ENCODE measurements at regions not wholly inside any gene's neighbourhood (a gene's known extent, or its start where the extent isn't known, plus 50 kb on each side); places are given as distances from the start of the nearest gene placed in this dataset.
"Not testable (repeated sequence)": the region's sequence is repeated elsewhere in the genome, so short reads cannot be mapped to it uniquely, and the experiment has no call there.

- not testable (repeated sequence) for H3K27me3 Mint-ChIP-seq (ENCODE audit: low read depth); H3K4me3 Mint-ChIP-seq; H3K4me1 Mint-ChIP-seq (ENCODE audit: low read depth); H3K9me3 Mint-ChIP-seq; H3K27ac Mint-ChIP-seq; DNase-seq (ENCODE audit: low spot score); H3K36me3 Mint-ChIP-seq (ENCODE audit: low read depth)
These were observed 150.8 kb downstream of the POTEC start for GRCh38 chr18:14392604-14393003.

GRCh38 chr18:14384961-14385360 is 158.4 kb downstream of the POTEC start:
- DNase-seq (ENCODE audit: low spot score); H3K9me3 Mint-ChIP-seq; H3K4me3 Mint-ChIP-seq; H3K36me3 Mint-ChIP-seq (ENCODE audit: low read depth); H3K27me3 Mint-ChIP-seq (ENCODE audit: low read depth); H3K4me1 Mint-ChIP-seq (ENCODE audit: low read depth); H3K27ac Mint-ChIP-seq: not testable (repeated sequence)

- H3K27me3 Mint-ChIP-seq (ENCODE audit: low read depth); H3K4me3 Mint-ChIP-seq; H3K36me3 Mint-ChIP-seq (ENCODE audit: low read depth); H3K27ac Mint-ChIP-seq; H3K9me3 Mint-ChIP-seq; H3K4me1 Mint-ChIP-seq (ENCODE audit: low read depth); DNase-seq (ENCODE audit: low spot score): not testable (repeated sequence)
These were observed 160.7 kb downstream of the POTEC start for GRCh38 chr18:14382666-14383065.

- not testable (repeated sequence) for H3K36me3 Mint-ChIP-seq (ENCODE audit: low read depth); H3K9me3 Mint-ChIP-seq; H3K27me3 Mint-ChIP-seq (ENCODE audit: low read depth); H3K27ac Mint-ChIP-seq; DNase-seq (ENCODE audit: low spot score); H3K4me1 Mint-ChIP-seq (ENCODE audit: low read depth); H3K4me3 Mint-ChIP-seq
These were observed 163.9 kb downstream of the POTEC start for GRCh38 chr18:14379489-14379888.

DNA sequence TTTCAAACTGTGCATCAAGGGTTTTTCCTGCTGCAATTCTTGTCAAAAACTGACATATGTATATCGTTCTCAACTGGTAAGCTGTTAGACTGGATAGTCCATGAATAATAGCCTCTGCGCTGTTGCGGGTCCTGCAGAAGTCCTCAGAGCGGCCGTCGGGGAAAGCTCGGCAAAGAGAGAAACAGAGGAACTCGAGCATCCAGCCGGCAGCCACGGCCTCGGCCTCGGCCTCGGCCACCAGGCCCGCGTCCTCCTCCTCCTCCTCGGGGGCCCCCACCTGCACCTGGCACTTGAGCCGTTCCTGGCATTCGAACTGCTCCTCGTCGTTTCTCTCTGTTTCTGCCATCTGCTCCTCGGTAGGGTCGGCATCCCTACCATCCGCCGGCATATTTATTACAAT is 165.0 kb downstream of the POTEC start:
- DNase-seq (ENCODE audit: low spot score); H3K4me3 Mint-ChIP-seq; H3K27ac Mint-ChIP-seq; H3K9me3 Mint-ChIP-seq; H3K4me1 Mint-ChIP-seq (ENCODE audit: low read depth); H3K36me3 Mint-ChIP-seq (ENCODE audit: low read depth); H3K27me3 Mint-ChIP-seq (ENCODE audit: low read depth): not testable (repeated sequence)

DNA sequence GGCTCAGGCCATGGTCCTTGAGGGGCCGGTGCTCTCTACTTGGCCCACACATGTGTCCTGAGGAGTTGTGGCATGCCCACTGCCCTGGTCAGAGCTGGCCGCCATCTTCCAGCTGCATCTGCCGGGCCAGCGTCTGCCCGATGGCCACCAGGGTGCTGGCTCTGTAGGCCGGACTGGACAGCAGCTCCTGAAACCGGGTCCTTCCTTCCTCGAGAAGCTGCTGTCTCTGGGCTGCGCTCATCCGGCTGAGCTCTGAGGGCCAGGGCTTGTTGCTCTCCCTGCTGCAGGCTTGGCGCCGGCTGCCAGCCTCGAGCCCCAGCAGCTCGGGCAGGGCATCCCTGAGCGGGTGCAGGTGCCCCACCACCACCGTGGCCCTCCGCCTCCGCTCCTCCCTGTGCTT is 182.1 kb downstream of the POTEC start:
- H3K4me1 Mint-ChIP-seq (ENCODE audit: low read depth); H3K4me3 Mint-ChIP-seq; H3K9me3 Mint-ChIP-seq; DNase-seq (ENCODE audit: low spot score); H3K27ac Mint-ChIP-seq; H3K27me3 Mint-ChIP-seq (ENCODE audit: low read depth); H3K36me3 Mint-ChIP-seq (ENCODE audit: low read depth): not testable (repeated sequence)

- not testable (repeated sequence) for H3K27me3 Mint-ChIP-seq (ENCODE audit: low read depth); H3K9me3 Mint-ChIP-seq; DNase-seq (ENCODE audit: low spot score); H3K36me3 Mint-ChIP-seq (ENCODE audit: low read depth); H3K4me3 Mint-ChIP-seq; H3K27ac Mint-ChIP-seq; H3K4me1 Mint-ChIP-seq (ENCODE audit: low read depth)
These were observed 185.7 kb downstream of the POTEC start for GRCh38 chr18:14357553-14358297.

DNA sequence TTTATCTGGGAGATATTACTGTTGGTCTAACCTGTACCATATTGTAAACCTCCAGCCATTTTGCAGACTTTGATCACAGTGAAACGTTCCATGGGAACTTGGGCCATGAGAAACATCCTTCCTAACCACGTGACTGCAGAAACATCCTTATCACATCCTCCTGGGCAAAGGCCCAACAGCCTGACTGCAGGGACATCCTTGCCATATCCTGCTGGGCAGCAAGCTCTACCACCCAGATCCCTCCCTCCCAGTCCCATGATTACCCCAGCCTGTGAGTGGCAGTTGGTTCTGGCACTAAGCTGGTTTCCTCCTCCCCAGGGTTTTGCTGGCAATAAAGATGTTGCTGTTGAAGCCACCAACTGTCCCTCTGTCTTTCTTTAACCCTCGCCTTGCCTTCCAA is 201.2 kb downstream of the POTEC start:
- H3K4me3 Mint-ChIP-seq; H3K4me1 Mint-ChIP-seq (ENCODE audit: low read depth); H3K27me3 Mint-ChIP-seq (ENCODE audit: low read depth); DNase-seq (ENCODE audit: low spot score); H3K9me3 Mint-ChIP-seq; H3K27ac Mint-ChIP-seq; H3K36me3 Mint-ChIP-seq (ENCODE audit: low read depth): not testable (repeated sequence)

GRCh38 chr18:14336017-14336416 is 203.8 kb upstream of the ZNF519 start:
- H3K9me3 Mint-ChIP-seq = not testable (repeated sequence)

GRCh38 chr18:14321217-14321616 is 189.0 kb upstream of the ZNF519 start:
- not testable (repeated sequence) for H3K9me3 Mint-ChIP-seq; H3K4me1 Mint-ChIP-seq (ENCODE audit: low read depth); H3K27me3 Mint-ChIP-seq (ENCODE audit: low read depth); H3K27ac Mint-ChIP-seq; H3K4me3 Mint-ChIP-seq; DNase-seq (ENCODE audit: low spot score); H3K36me3 Mint-ChIP-seq (ENCODE audit: low read depth)

More at GRCh38 chr18:14336017-14336416, 203.8 kb upstream of the ZNF519 start:
- H3K27ac Mint-ChIP-seq; H3K4me3 Mint-ChIP-seq; H3K27me3 Mint-ChIP-seq (ENCODE audit: low read depth); H3K36me3 Mint-ChIP-seq (ENCODE audit: low read depth); DNase-seq (ENCODE audit: low spot score); H3K4me1 Mint-ChIP-seq (ENCODE audit: low read depth): not testable (repeated sequence)

DNA sequence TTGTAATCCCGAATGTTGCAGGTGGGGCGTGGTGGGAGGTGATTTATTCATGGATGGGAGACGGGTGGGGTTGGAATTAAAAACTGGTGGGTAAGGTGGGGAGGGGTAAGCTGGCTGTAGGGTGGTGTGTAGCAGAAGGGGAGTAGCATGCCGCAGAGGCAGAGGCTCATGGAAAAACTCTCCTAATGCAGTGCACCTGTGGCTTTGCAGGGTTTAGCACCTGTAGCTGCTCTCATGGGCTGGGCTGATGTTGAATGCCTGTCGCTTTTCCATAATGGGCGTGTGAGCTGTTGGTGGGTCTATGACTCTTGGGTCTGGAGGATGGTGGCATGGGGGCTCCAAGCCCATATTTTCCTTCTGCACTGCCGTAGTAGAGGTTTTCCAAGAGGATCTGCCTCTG is 169.0 kb upstream of the ZNF519 start:
- H3K27me3 Mint-ChIP-seq (ENCODE audit: low read depth); H3K4me1 Mint-ChIP-seq (ENCODE audit: low read depth); H3K9me3 Mint-ChIP-seq; H3K36me3 Mint-ChIP-seq (ENCODE audit: low read depth); H3K4me3 Mint-ChIP-seq; H3K27ac Mint-ChIP-seq; DNase-seq (ENCODE audit: low spot score): not testable (repeated sequence)

GRCh38 chr18:14295081-14295480 is 162.8 kb upstream of the ZNF519 start:
- not testable (repeated sequence) for H3K27ac Mint-ChIP-seq; H3K4me1 Mint-ChIP-seq (ENCODE audit: low read depth); H3K9me3 Mint-ChIP-seq; H3K27me3 Mint-ChIP-seq (ENCODE audit: low read depth); DNase-seq (ENCODE audit: low spot score); H3K4me3 Mint-ChIP-seq; H3K36me3 Mint-ChIP-seq (ENCODE audit: low read depth)

DNA sequence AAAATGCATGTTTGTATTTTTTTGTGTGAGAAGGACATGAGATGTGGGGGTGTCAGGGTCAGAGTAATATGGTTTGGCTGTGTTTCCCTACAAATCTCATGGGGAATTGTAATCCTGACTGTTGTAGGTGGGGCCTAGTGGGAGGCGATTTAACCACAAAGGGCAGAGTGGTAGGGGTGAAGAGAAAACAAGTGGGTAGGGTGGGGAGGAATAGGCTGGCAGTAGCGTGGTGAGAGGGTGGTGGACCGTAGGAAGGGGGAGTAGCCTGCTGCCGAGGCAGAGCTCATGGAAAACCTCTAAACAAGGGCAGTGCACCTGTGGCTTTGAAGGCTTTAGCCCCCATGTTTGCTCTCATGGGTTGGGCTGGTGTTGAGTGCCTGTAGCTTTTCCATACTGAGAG is 152.8 kb upstream of the ZNF519 start:
- Mint-ChIP-seq H3K36me3 (ENCODE audit: low read depth) (no peaks in the 10 kb centered on the region), H3K4me3 (no peak overlapping the region), H3K4me1 (ENCODE audit: low read depth) (no peaks in the 10 kb centered on the region), H3K9me3 (no peaks in the 10 kb centered on the region), H3K27me3 (ENCODE audit: low read depth) (no peaks in the 10 kb centered on the region), H3K27ac (no peak overlapping the region)
- DNase-seq (ENCODE audit: low spot score) = no peak

DNA sequence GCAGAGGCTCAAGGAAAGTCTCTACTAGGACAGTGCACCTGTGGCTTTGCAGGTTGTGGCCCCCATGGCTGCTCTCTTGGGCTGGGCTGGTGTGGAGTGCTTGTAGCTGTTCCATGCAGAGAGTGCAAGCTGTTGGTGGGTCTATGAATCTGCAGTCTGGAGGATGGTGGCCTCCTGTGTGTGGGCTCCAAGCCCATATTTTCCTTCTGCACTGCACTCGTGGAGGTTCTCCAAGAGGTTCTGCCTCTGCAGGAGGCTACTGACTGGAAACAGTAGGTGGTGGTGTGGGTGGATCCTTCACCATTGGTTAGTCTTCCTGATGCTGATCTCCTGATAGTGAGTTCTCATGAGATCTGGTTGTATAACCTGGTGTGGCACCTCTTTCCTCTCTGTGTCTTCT is 143.2 kb upstream of the ZNF519 start:
- H3K27me3 Mint-ChIP-seq (ENCODE audit: low read depth) = not testable (repeated sequence)

DNA sequence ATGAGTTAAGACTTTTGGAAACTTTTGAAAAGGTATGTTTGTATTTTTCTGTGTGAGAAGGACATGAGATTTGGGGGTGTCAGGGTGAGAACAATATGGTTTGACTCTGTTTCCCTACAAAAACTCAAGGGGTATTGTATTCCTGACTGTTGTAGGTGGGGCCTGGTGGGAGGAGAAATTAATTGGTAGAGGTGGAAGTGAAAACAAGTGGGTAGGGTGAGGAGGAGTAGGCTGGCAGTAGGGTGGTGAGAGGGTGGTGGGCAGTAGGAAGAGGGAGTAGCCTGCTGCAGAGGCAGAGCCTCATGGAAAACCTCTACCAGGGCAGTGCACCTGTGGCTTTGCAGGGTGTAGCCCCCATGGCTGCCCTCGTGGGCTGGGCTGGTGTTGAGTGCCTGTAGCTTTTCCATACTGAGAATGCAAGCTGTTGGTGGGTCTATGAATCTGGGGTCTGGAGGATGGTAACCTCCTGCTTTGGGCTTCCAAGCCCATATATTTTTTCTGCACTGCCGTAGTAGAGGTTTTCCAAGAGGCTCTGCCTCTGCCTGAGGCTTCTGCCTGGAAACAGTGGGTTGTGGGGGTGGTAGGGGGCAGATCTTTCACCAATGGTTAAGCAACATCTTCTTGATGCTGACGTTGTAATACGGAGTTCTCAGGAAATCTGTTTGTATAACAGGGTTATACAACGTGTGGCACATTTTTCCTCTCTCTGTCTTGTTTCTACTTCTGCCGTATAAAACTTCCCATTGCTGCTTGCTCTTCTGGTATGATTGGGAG is 133.6 kb upstream of the ZNF519 start:
- not testable (repeated sequence) for H3K4me1 Mint-ChIP-seq (ENCODE audit: low read depth); DNase-seq (ENCODE audit: low spot score); H3K27me3 Mint-ChIP-seq (ENCODE audit: low read depth); H3K4me3 Mint-ChIP-seq; H3K9me3 Mint-ChIP-seq; H3K36me3 Mint-ChIP-seq (ENCODE audit: low read depth); H3K27ac Mint-ChIP-seq

More for the DNA sequence above, 143.2 kb upstream of the ZNF519 start:
- H3K4me1 Mint-ChIP-seq (ENCODE audit: low read depth); DNase-seq (ENCODE audit: low spot score); H3K27ac Mint-ChIP-seq; H3K4me3 Mint-ChIP-seq; H3K36me3 Mint-ChIP-seq (ENCODE audit: low read depth); H3K9me3 Mint-ChIP-seq: not testable (repeated sequence)

Data from T-helper 2 cell treated with Interferon-gamma antibody and Interleukin-4, amounts not matched to agents 5 μg/mL and 100 μg/mL, for 36 hours (primary cell).